GM12873 (cell line): ENCODE measurements at regions not wholly inside any gene's neighbourhood (a gene's known extent, or its start where the extent isn't known, plus 50 kb on each side); places are given as distances from the start of the nearest gene placed in this dataset.
A peak's percentile ranks its signal among the peaks of the same experiment; 100 is the strongest.

Source experiments
- TF ChIP-seq, protein P1 (sequence below): IDR thresholded peaks from 2 replicates; pipeline ENCODE4 v1.5.1; 2012; ENCODE audit warnings: low read depth, mild to moderate bottlenecking, moderate library complexity, low read length, control low read depth; ENCODE audit not compliant: insufficient read depth; ENCODE audit errors: missing control alignments

DNA sequence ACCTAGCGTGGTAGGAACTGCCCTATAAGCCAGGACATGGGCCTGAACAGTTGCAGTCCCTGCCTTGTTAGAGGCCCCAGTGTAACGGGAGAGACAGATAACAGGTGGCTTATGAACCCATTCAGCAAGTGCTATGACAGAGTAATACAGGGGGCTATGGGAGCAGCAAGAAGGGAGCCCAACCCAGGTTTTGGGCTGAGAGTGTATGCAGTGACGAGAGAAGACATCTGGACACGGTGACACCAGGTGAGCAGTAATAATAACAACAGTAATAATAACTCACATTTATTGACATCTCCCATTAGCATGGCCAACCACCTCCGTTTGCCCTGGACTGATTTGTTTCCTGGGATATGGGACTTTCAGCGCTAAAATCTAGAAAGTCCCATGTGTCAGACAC lies 100.8 kb downstream of the IRX5 start:
- TF ChIP-seq, protein P1, sequence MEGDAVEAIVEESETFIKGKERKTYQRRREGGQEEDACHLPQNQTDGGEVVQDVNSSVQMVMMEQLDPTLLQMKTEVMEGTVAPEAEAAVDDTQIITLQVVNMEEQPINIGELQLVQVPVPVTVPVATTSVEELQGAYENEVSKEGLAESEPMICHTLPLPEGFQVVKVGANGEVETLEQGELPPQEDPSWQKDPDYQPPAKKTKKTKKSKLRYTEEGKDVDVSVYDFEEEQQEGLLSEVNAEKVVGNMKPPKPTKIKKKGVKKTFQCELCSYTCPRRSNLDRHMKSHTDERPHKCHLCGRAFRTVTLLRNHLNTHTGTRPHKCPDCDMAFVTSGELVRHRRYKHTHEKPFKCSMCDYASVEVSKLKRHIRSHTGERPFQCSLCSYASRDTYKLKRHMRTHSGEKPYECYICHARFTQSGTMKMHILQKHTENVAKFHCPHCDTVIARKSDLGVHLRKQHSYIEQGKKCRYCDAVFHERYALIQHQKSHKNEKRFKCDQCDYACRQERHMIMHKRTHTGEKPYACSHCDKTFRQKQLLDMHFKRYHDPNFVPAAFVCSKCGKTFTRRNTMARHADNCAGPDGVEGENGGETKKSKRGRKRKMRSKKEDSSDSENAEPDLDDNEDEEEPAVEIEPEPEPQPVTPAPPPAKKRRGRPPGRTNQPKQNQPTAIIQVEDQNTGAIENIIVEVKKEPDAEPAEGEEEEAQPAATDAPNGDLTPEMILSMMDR: no peak

GRCh38 chr16:55033225-55034156 lies 102.8 kb downstream of the IRX5 start:
- TF ChIP-seq, protein P1: no peak

DNA sequence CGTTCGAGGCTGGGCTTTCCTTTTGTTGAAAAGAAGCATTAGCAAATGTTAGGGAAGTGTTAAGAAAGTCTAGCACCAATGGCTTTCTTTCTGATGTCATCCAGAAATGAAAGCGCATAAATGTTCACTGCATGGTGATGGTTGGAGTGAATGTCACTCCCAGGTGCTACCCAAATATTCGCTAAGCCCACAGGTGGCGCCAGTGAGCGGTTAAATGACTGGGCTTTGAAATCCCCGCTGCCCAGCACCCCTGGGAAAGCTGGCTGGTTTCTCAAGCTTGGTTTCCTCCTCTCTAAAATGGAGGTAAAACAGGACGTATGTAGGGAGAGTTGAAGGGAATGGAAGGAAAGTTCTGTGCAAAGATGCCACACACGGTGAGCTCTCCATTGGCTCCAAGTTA lies 104.4 kb downstream of the IRX5 start:
- TF ChIP-seq, protein P1: peak; percentile 68

DNA sequence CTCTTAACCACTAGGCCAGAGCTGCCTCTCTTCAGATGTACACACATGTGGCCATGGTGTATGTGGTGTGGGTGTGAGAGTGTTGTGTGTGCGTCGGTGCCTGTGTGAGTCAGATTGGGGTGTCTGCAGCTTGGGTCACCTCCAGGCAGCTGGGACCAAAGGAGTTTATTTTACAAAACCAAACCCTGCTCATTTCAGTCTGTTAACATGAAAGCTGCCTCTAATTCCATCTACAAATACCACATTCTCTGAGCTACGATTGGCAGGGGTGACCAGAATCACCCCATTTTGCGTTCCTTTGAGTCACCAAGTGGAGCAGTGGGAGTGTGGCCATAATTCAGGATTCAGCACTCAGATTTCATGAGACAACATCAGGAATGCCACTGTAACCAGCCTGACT lies 105.3 kb downstream of the IRX5 start:
- TF ChIP-seq, protein P1: no peak

DNA sequence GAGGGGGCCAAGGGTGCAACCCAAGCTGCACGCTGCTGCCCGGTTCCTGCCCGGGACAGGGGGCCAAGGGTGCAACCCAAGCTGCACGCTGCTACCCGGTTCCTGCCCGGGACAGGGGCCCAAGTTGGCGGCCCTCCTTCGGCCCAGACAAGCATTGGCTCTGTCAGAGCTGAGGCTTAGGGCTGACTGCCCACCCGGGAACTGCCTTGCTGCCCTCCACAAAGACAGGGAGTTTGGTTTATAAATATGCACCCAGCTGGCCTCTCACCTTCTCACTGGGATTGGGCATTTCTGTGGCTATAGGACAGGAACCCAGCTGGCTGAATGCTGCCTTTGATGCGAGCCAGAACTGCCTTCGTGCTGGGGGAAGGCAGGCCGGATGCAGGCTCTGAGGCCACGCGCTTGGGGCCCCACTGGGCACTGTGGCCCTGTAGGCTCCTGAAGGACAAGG lies 105.7 kb downstream of the IRX5 start:
- TF ChIP-seq, protein P1: no peak

DNA sequence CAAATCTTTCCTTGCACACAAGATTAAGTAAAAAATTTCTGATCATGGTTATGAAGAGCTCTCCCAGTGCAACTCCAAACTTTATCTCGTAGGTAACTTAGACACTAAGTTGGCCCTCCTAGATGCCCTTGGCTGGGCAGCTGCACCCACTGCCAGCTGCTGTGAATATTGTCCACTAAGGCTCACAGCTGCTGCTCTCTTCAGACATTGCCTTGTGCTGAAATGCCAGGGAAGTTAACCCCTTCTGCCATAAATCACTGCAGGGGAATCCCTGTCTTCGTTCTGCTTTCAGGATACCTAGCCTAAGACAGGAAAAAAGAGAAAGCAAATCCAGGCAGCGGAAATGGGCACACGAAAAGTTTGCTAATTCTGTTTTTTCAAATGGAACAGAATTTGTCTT lies 106.4 kb downstream of the IRX5 start:
- TF ChIP-seq, protein P1: no peak

DNA sequence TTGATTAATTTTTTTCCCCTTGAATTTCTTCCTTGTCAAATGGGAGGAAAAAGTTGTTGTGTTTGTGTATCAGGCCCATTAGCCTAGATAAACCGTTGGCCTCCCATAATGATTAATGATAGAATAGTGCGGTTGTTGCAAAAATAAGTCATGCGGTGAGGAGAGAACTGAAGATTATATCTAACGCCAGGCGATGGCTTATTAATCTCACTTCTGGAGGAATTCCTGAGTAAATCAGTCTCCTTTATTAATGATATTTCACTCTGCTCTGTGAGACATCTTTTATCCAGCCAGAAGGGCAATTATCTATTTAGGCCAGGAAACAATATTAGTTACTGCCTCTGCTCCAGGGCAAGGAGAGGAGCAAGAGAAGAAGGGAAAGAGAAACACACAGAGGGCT lies 107.3 kb downstream of the IRX5 start:
- TF ChIP-seq, protein P1: no peak
